WTC11 (cell line): ENCODE measurements at regions not wholly inside any gene's neighbourhood (a gene's known extent, or its start where the extent isn't known, plus 50 kb on each side); places are given as distances from the start of the nearest gene placed in this dataset.
"Not testable (repeated sequence)": the region's sequence is repeated elsewhere in the genome, so short reads cannot be mapped to it uniquely, and the experiment has no call there.

Source experiments
- AR ChIP-seq: fragments of 250-450 bp; sonication (Bioruptor Pico); IDR thresholded peaks from 2 replicates; pipeline ENCODE4 v1.9.0; 2021; ENCODE audit warnings: mild to moderate bottlenecking
- ARID4B ChIP-seq: sonication (generic); formaldehyde crosslinking; IDR thresholded peaks from 2 replicates; pipeline ENCODE4 v1.8.0; 2023; ENCODE audit warnings: missing genetic modification reagents, mild to moderate bottlenecking, borderline replicate concordance
- ATF2 ChIP-seq: sonication (generic); formaldehyde crosslinking; IDR thresholded peaks from 2 replicates; pipeline ENCODE4 v1.8.1; 2022; ENCODE audit warnings: low read depth, missing genetic modification reagents, borderline replicate concordance
- CREM ChIP-seq: sonication (generic); formaldehyde crosslinking; IDR thresholded peaks from 2 replicates; pipeline ENCODE4 v1.8.1; 2022; ENCODE audit warnings: mild to moderate bottlenecking, missing genetic modification reagents, moderate library complexity
- CTCF ChIP-seq: fragments of 200-600 bp; IDR thresholded peaks from 2 replicates; pipeline ENCODE4 v1.8.0; 2022; ENCODE audit warnings: antibody characterized with exemption
- FOXK1 ChIP-seq: sonication (generic); formaldehyde crosslinking; IDR thresholded peaks from 2 replicates; pipeline ENCODE4 v1.8.0; 2022; ENCODE audit warnings: mild to moderate bottlenecking, moderate library complexity, missing genetic modification reagents
- NR3C1 ChIP-seq: sonication (generic); formaldehyde crosslinking; conservative IDR thresholded peaks from 2 replicates; pipeline ENCODE4 v1.8.1; 2023; ENCODE audit warnings: low read depth, mild to moderate bottlenecking, missing genetic modification reagents
- USF1 ChIP-seq: sonication (generic); formaldehyde crosslinking; IDR thresholded peaks from 2 replicates; pipeline ENCODE4 v1.8.0; 2022; ENCODE audit warnings: mild to moderate bottlenecking, missing genetic modification reagents
- ZNF232 ChIP-seq: sonication (generic); formaldehyde crosslinking; IDR thresholded peaks from 2 replicates; pipeline ENCODE4 v1.8.0; 2022; ENCODE audit warnings: mild to moderate bottlenecking, missing genetic modification reagents
- ZNF423 ChIP-seq: fragments of 250-450 bp; sonication (Bioruptor Pico); IDR thresholded peaks from 2 replicates; pipeline ENCODE4 v2.1.2; 2022; ENCODE audit warnings: mild to moderate bottlenecking, moderate library complexity
- ZNF425 ChIP-seq: fragments of 250-450 bp; sonication (Bioruptor Pico); conservative IDR thresholded peaks from 2 replicates; pipeline ENCODE4 v1.9.0; 2021; ENCODE audit warnings: mild to moderate bottlenecking
- TF ChIP-seq, protein P1 (sequence below): sonication (generic); formaldehyde crosslinking; IDR thresholded peaks from 2 replicates; pipeline ENCODE4 v1.8.0; 2022; ENCODE audit warnings: missing genetic modification reagents
- TF ChIP-seq, protein P2 (sequence below): sonication (generic); formaldehyde crosslinking; IDR thresholded peaks from 2 replicates; pipeline ENCODE4 v1.8.1; 2023; ENCODE audit warnings: mild to moderate bottlenecking, missing genetic modification reagents, borderline replicate concordance

DNA sequence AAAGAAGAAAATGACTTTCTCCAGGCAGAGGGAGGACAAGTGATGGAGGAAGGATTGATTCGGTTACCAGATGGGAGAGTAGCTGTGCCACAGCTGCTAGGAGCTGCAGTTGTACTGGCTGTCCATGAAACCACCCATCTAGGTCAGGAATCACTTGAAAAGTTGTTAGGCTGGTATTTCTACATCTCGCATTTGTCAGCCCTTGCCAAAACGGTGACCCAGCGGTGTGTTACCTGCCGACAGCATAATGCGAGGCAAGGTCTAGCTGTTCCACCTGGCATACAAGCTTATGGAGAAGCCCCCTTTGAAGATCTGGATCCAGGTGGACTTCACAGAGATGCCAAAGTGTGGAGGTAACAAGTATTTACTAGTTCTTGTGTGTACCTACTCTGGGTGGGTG, 238.7 kb downstream of the NAP1L3 start:
- TF ChIP-seq ZNF232; CTCF; NR3C1 (CRISPR knock-in tag); FOXK1 (CRISPR knock-in tag); USF1 (CRISPR knock-in tag); ATF2 (CRISPR knock-in tag); ARID4B; AR (CRISPR knock-in tag); CREM (CRISPR knock-in tag); ZNF423 (CRISPR knock-in tag); ZNF425 (CRISPR knock-in tag): not testable (repeated sequence)
- TF ChIP-seq, protein P1, sequence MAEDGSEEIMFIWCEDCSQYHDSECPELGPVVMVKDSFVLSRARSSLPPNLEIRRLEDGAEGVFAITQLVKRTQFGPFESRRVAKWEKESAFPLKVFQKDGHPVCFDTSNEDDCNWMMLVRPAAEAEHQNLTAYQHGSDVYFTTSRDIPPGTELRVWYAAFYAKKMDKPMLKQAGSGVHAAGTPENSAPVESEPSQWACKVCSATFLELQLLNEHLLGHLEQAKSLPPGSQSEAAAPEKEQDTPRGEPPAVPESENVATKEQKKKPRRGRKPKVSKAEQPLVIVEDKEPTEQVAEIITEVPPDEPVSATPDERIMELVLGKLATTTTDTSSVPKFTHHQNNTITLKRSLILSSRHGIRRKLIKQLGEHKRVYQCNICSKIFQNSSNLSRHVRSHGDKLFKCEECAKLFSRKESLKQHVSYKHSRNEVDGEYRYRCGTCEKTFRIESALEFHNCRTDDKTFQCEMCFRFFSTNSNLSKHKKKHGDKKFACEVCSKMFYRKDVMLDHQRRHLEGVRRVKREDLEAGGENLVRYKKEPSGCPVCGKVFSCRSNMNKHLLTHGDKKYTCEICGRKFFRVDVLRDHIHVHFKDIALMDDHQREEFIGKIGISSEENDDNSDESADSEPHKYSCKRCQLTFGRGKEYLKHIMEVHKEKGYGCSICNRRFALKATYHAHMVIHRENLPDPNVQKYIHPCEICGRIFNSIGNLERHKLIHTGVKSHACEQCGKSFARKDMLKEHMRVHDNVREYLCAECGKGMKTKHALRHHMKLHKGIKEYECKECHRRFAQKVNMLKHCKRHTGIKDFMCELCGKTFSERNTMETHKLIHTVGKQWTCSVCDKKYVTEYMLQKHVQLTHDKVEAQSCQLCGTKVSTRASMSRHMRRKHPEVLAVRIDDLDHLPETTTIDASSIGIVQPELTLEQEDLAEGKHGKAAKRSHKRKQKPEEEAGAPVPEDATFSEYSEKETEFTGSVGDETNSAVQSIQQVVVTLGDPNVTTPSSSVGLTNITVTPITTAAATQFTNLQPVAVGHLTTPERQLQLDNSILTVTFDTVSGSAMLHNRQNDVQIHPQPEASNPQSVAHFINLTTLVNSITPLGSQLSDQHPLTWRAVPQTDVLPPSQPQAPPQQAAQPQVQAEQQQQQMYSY: not testable (repeated sequence)
- TF ChIP-seq, protein P2, sequence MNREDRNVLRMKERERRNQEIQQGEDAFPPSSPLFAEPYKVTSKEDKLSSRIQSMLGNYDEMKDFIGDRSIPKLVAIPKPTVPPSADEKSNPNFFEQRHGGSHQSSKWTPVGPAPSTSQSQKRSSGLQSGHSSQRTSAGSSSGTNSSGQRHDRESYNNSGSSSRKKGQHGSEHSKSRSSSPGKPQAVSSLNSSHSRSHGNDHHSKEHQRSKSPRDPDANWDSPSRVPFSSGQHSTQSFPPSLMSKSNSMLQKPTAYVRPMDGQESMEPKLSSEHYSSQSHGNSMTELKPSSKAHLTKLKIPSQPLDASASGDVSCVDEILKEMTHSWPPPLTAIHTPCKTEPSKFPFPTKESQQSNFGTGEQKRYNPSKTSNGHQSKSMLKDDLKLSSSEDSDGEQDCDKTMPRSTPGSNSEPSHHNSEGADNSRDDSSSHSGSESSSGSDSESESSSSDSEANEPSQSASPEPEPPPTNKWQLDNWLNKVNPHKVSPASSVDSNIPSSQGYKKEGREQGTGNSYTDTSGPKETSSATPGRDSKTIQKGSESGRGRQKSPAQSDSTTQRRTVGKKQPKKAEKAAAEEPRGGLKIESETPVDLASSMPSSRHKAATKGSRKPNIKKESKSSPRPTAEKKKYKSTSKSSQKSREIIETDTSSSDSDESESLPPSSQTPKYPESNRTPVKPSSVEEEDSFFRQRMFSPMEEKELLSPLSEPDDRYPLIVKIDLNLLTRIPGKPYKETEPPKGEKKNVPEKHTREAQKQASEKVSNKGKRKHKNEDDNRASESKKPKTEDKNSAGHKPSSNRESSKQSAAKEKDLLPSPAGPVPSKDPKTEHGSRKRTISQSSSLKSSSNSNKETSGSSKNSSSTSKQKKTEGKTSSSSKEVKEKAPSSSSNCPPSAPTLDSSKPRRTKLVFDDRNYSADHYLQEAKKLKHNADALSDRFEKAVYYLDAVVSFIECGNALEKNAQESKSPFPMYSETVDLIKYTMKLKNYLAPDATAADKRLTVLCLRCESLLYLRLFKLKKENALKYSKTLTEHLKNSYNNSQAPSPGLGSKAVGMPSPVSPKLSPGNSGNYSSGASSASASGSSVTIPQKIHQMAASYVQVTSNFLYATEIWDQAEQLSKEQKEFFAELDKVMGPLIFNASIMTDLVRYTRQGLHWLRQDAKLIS (CRISPR knock-in tag): not testable (repeated sequence)
